HG03342 (cell line): ENCODE measurements at regions not wholly inside any gene's neighbourhood (a gene's known extent, or its start where the extent isn't known, plus 50 kb on each side); places are given as distances from the start of the nearest gene placed in this dataset.
"Not testable (repeated sequence)": the region's sequence is repeated elsewhere in the genome, so short reads cannot be mapped to it uniquely, and the experiment has no call there.

Source experiments
- ATAC-seq: cut with Tn5 transposase; IDR thresholded peaks from one replicate; pipeline ENCODE4 v1.9.1; 2021; ENCODE audit warnings: mild to moderate bottlenecking, moderate library complexity; ENCODE audit not compliant: unreplicated experiment

DNA sequence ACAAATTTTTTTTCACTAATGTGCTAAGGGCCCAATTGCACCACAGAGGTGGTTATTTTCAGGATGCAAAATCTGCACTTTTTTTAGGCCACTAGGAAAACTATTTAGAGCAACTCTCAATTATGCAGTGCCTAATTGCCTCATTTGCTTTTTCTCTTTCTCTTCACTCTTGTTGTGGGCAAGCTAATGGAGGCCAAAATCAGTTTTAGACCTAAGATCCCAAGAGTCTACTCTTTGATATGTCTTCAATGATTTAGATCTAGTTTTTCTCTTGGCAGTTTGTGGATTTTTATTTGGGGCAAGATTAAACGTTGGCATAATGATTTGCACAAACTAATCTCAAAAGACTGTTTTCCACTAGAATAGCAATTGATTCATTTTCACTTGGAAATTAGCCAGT, 1996.9 kb downstream of the LRRC4C start:
- no peak for ATAC-seq

- ATAC-seq = no peak
Observed at GRCh38 chr11:39461066-39461465, 1998.4 kb downstream of the LRRC4C start.

- no peak for ATAC-seq
Observed at GRCh38 chr11:39459606-39460005, 1999.8 kb downstream of the LRRC4C start.

DNA sequence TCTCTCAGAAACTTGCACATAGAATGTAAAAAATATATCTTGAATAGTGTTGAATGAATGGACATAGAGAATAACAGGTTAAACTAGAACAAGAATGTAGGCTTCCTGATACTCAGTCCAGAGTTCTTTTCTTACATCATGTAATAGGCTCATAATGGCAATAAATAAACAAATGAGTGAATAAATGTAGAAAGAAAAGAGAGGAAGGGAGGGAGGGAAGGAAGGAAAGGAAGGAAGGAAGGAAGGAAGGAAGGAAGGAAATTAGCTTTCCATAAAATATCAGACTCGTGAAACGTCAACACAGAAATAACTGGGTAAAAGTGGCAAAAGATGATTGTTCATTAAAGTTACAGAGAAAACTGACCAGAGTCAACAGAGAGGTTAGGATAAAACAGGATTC, 2001.0 kb downstream of the LRRC4C start:
- ATAC-seq = no peak

GRCh38 chr11:39443424-39444022, 2015.9 kb downstream of the LRRC4C start:
- no peak for ATAC-seq

- ATAC-seq = no peak
Observed at GRCh38 chr11:39442177-39442576, 2017.3 kb downstream of the LRRC4C start.

GRCh38 chr11:39435641-39436040, 2023.8 kb downstream of the LRRC4C start:
- no peak for ATAC-seq

DNA sequence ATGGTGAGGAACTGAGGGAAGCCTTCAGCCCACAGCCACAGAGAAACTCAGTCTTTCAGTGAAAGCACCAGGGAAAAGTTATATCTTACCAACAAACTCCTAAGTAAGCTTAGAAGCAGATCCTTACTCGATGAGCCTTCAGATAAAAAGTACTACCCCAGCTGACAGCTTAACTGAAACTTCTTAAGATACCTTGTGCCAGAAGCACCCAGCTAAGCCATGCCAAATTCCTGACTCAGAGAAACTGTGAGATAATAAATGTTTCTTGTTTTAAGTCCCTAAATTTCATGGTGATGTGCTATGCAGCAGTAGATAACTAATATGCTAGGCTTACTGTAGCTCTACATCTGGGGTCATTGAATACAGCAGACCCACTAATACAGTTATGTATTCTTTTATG, 2025.0 kb downstream of the LRRC4C start:
- ATAC-seq = no peak

- no peak for ATAC-seq
Observed at GRCh38 chr11:39432929-39433328, 2026.5 kb downstream of the LRRC4C start.

DNA sequence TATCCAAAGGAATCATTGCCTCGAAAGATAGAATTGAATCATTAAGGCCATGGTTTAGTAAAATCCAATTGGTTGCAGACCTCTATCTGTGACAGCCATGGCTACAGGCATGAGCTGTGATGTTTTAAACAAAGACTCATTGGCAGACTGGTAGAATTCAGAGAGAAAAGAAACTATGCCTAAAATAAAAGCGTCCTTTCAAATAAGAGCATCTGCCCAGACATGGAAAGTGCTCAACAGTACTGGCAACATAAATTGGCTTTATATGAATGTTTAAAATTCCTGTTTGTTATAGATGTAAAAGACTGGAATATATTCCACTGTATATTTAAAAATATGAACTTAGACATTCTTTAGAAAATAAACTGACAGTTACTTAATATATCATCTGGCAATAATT, 2034.2 kb downstream of the LRRC4C start:
- ATAC-seq = no peak

- no peak for ATAC-seq
Observed at GRCh38 chr11:39412117-39412516, 2047.3 kb downstream of the LRRC4C start.

DNA sequence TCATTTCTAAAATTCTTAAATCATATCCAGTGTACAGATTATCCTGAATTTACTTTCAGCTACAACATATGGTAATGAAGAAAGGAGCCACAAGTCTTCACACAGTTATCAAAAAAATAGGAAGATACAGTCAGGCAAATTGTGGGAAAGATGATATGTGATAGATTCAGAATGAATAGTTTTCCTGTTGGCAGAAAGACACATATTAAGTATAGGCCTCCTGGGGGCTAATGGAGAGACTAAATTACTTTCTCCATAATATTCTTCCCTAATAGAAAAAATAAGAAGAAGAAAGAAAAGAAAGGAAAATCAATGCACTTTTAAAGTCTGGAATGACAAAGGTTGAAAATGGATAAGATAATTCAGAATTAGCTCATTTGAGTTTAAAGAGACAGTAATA, 2073.5 kb downstream of the LRRC4C start:
- no peak for ATAC-seq

DNA sequence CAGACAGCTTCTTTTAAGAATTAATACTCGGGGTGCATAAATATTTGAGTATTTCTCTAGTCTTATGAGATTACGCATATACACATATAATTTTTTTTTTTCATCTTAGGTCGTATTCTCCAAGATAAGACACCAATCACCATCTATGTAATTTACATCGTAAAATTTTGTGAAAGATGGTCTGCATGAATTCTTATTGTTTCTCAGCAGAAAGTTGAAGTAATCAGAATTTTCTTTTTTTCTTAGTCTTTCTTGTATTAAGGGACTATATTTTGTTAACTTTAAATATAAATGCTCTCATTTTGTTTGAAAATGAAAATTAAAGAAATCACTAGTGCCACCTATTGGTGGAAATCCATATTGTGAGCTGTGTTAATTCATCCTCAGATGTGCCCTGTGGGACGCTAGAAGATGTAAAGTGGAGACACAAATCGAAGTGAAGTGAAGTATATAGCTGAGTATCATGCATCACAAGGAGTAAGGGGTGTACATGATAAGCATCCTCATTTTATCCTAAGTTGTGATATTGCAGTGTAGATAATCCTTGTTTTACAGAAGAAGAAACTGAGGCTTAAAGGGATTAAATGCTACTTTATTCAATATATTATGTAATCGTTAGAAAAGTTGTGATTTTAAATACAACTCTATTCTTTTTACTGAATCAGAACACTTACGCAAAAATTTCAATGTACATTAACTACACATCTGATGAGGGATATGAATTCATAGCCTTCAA, 2084.3 kb downstream of the LRRC4C start:
- no peak for ATAC-seq

- no peak for ATAC-seq
Observed at GRCh38 chr11:39367534-39367933, 2091.9 kb downstream of the LRRC4C start.

- no peak for ATAC-seq
Observed at GRCh38 chr11:39365809-39366436, 2093.5 kb downstream of the LRRC4C start.

DNA sequence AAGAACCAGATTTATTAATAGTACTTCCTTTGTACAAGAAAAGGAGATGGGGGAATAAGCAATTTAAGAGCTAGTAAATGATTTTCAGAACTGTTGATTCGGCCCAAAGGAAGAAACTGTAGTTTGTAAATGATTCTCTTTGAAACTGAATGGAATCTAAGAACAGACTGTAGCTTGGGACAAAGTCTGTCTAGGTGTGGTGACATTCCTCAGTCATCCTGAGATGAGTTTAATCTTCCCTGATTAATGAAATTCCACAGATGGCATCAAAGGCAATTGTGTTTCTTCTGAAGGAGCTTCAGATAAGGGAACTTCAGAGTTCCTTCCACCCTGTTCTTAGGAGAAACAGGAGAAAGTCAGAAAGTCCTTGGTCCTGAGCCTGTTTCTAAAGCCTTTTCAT, 2095.9 kb downstream of the LRRC4C start:
- ATAC-seq = no peak

DNA sequence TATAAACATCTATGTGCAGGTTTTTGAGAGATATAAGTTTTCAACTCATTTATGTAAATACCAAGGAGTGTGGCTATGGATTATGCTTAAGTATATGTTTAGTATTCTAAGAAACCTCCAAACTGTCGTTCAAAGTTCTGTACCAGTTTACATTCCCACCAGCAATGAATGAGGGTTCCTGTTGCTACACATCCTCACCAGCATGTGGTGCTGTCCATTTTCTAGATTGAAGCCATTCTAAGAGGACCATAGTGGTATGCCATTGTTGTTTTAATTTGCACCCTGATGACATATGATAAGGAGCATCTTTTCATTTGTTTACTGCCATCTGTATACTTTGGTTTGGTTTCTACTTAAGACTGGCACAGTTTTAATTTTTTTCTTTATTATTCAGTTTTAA, 2097.9 kb downstream of the LRRC4C start:
- no peak for ATAC-seq

DNA sequence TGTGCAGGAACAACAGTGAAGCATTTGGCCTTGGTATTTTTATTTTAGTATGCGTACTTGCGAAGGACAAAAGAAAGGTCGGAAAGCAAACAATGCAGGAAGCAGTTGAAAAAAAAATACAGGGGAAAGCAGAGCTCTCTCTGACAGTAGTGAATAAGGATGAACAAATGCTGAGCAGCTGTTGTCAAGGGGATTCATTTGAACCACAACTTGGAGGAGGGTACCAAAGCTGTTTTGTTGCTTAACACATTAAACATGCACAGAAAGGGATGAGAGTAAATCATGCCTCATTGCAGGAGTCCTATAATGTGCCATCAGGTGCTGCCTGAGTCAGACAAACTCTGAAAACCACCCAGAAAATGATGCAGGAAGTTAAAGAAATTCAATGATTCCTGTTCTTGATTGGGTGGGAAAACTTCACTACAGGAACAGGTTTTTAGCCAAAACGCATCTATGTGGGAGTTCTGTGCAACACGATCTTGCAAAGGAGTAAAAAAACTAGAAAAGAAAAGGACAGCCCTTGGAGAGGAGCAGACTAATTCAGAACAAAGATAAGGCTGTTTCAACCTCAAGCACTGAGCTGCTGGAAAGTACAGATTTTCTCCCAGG, 2113.5 kb downstream of the LRRC4C start:
- no peak for ATAC-seq

DNA sequence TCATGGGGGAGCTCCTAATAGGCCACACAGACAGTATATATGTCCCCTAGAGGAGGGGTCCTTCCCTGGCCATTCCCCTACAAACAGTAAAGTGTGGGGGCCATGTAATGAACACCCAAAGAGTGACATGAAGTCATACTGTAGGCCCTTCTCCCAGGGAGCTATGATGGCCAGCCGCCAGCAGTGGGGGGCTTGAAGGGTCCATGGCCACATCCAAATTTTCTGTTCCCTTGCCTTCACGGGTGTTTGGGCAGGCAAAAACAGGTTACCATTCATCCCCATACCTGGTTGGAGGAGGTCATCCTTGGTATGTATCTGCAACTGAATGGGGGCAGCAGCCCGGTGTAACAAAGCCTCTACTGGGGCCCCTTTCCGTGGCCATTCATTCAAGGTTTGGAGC, 2118.0 kb downstream of the LRRC4C start:
- no peak for ATAC-seq

DNA sequence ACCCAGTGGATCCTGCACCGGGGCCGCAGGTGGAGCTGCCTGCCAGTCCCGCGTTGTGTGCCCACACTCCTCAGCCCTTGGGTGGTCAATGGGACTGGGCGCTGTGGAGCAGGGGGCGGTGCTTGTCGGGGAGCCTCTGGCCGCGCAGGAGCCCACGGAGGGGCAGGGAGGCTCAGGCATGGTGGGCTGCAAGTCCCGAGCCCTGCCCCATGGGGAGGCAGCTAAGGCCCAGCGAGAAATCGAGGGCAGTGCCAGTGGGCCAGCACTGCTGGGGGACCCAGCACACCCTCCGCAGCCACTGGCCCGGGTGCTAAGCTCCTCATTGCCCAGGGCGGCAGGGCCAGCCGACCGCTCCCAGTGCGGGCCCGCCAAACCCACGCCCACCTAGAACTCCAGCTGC, 2126.4 kb downstream of the LRRC4C start:
- ATAC-seq = not testable (repeated sequence)

DNA sequence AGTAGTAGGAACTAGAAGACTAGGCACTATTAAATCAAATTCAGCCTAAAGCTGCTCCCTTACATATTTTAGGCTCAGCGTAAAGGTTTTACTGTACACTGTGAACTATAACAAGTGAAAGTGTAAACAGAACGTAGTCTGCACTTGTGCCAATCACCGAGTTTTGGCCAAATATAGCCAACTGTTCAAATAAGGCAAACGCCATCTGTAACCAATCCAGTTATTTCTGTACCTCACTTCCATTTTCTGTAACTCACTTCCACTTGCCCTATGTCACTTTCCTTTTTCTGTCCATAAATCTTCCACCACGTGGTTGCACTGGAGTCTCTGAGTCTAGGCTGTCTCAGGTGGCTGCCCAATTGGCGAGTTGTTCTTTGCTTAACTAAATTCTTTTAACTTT, 2132.2 kb downstream of the LRRC4C start:
- ATAC-seq = no peak

GRCh38 chr11:39311888-39312287, 2147.6 kb downstream of the LRRC4C start:
- ATAC-seq = not testable (repeated sequence)
